H1 (cell line): ENCODE measurements at regions not wholly inside any gene's neighbourhood (a gene's known extent, or its start where the extent isn't known, plus 50 kb on each side); places are given as distances from the start of the nearest gene placed in this dataset.

Experiments
- CTCF ChIA-PET: fragments of 300-600 bp; sonication (Branson Sonifier 250); formaldehyde crosslinking; loops from one replicate; lab custom pipeline; 2021; ENCODE audit not compliant: partially characterized antibody; lab: Charles Lee
- POLR2A ChIA-PET: fragments of 300-600 bp; sonication (Branson Sonifier 250); formaldehyde crosslinking; loops from one replicate; lab custom pipeline; 2021; ENCODE audit warnings: inconsistent platforms; ENCODE audit not compliant: partially characterized antibody; lab: Charles Lee
- DNase-seq, 2 experiments: peaks; one replicate each; pipeline versions ENCODE4 v3.0.0 to v3.0.0-alpha.2; 2010 to 2022; ENCODE audit warnings: low spot score in 2 of 2, low read depth in 1 of 2, mixed read lengths in 1 of 2
- FAIRE-seq: peaks from 2 replicates; lab custom pipeline; 2011; peaks lifted over from hg19 to GRCh38; lab: Jason Lieb, UNC
- H2AFZ ChIP-seq: 2 replicates; pipeline ENCODE4 v1.8.1; 2012; ENCODE audit warnings: low read length, inconsistent platforms
- H2AK5ac ChIP-seq: 2 replicates; pipeline ENCODE4 v1.6.1; 2013; ENCODE audit warnings: low read depth, low read length
- H2BK120ac ChIP-seq: replicated peaks from 2 replicates; pipeline ENCODE3; 2013; ENCODE audit warnings: low read depth, low read length, inconsistent platforms
- H2BK12ac ChIP-seq: 2 replicates; pipeline ENCODE4 v1.6.1; 2013; ENCODE audit warnings: low read depth, low read length
- H2BK15ac ChIP-seq: 2 replicates; pipeline ENCODE4 v1.6.1; 2013; ENCODE audit warnings: low read length
- H2BK20ac ChIP-seq: 2 replicates; pipeline ENCODE4 v1.6.1; 2013; ENCODE audit warnings: low read length
- H2BK5ac ChIP-seq: 2 replicates; pipeline ENCODE4 v1.6.1; 2013; ENCODE audit warnings: low read depth, low read length
- H3K14ac ChIP-seq: 2 replicates; pipeline ENCODE4 v1.6.1; 2013; ENCODE audit warnings: inconsistent platforms; ENCODE audit not compliant: insufficient read length
- H3K18ac ChIP-seq: 2 replicates; pipeline ENCODE4 v1.6.1; 2013; ENCODE audit warnings: low read length; ENCODE audit errors: extremely low read depth
- H3K23ac ChIP-seq: 2 replicates; pipeline ENCODE4 v1.6.1; 2013; ENCODE audit warnings: inconsistent platforms; ENCODE audit not compliant: insufficient read length
- H3K23me2 ChIP-seq: 2 replicates; pipeline ENCODE4 v1.6.1; 2013; ENCODE audit warnings: low read depth, low read length
- H3K27ac ChIP-seq: 2 replicates; pipeline ENCODE4 v1.6.1; 2011; ENCODE audit warnings: low read depth, low read length, inconsistent platforms
- H3K27me3 ChIP-seq, 4 experiments: replicated peaks in 1 of 4; 1 replicate in 1 of 4; 2 replicates in 3 of 4; pipeline versions ENCODE4 v1.6.1 to v1.8.1; 2011 to 2013; ENCODE audit warnings: low read length in 3 of 4, mild to moderate bottlenecking in 3 of 4, inconsistent platforms in 2 of 4, mixed read lengths in 2 of 4, moderate library complexity in 1 of 4; ENCODE audit not compliant: control insufficient read depth in 3 of 4, insufficient read depth in 3 of 4; ENCODE audit errors: extremely low read depth in 1 of 4
- H3K36me3 ChIP-seq, 4 experiments: 2 replicates each; pipeline versions ENCODE4 v1.6.1 to v1.8.1; 2011 to 2013; ENCODE audit warnings: mild to moderate bottlenecking in 4 of 4, low read length in 3 of 4, moderate library complexity in 2 of 4, control low read depth in 1 of 4, inconsistent platforms in 1 of 4; ENCODE audit not compliant: insufficient read depth in 4 of 4, control insufficient read depth in 2 of 4
- H3K4ac ChIP-seq: replicated peaks from 2 replicates; pipeline ENCODE3; 2013; ENCODE audit warnings: low read length, low read depth, mixed read lengths, inconsistent platforms; ENCODE audit not compliant: insufficient read length
- H3K4me1 ChIP-seq, 4 experiments: replicated peaks in 1 of 4; 1 replicate in 1 of 4; 2 replicates in 3 of 4; pipeline versions ENCODE4 v1.6.1 to v1.8.1; 2011 to 2013; ENCODE audit warnings: low read length in 3 of 4, inconsistent platforms in 2 of 4, mixed read lengths in 1 of 4; ENCODE audit not compliant: insufficient read depth in 4 of 4, control insufficient read depth in 3 of 4
- H3K4me2 ChIP-seq, 2 experiments: 2 replicates each; pipeline versions ENCODE4 v1.6.1 to v1.8.1; 2011 to 2013; ENCODE audit warnings: low read depth in 2 of 2, low read length in 2 of 2, control low read depth in 1 of 2, inconsistent platforms in 1 of 2, mild to moderate bottlenecking in 1 of 2; ENCODE audit not compliant: insufficient read depth in 1 of 2
- H3K4me3 ChIP-seq, 4 experiments: fragments of 200-600, 300-600 bp in 1 of 4; sonication (generic), shearing (Covaris generic), sonication (Bioruptor Twin) in 1 of 4; 2 replicates each; pipeline versions ENCODE4 v1.5.1 to v1.8.1; 2011 to 2016; ENCODE audit warnings: low read length in 4 of 4, low read depth in 3 of 4, control low read depth in 2 of 4, inconsistent platforms in 2 of 4, mild to moderate bottlenecking in 2 of 4, mixed read lengths in 1 of 4, moderate library complexity in 1 of 4; ENCODE audit not compliant: insufficient read depth in 2 of 4; ENCODE audit errors: extremely low read depth in 1 of 4
- H3K56ac ChIP-seq: replicated peaks from 2 replicates; pipeline ENCODE3; 2013; ENCODE audit warnings: low read depth, mild to moderate bottlenecking, mixed read lengths, low read length, inconsistent platforms; ENCODE audit not compliant: insufficient read length
- H3K79me1 ChIP-seq: 2 replicates; pipeline ENCODE4 v1.6.1; 2013; ENCODE audit warnings: low read depth, low read length, control low read depth
- H3K79me2 ChIP-seq, 2 experiments: 2 replicates each; pipeline versions ENCODE4 v1.6.1 to v1.8.1; 2012 to 2013; ENCODE audit warnings: low read length in 2 of 2, mild to moderate bottlenecking in 2 of 2, inconsistent platforms in 1 of 2; ENCODE audit not compliant: insufficient read depth in 2 of 2, control insufficient read depth in 1 of 2
- H3K9ac ChIP-seq, 4 experiments: replicated peaks in 1 of 4; 1 replicate in 1 of 4; 2 replicates in 3 of 4; pipeline versions ENCODE4 v1.6.1 to v1.8.1; 2011 to 2013; ENCODE audit warnings: low read depth in 3 of 4, low read length in 3 of 4, control low read depth in 2 of 4, mild to moderate bottlenecking in 2 of 4, moderate library complexity in 2 of 4, inconsistent platforms in 1 of 4; ENCODE audit errors: extremely low read depth in 1 of 4
- H3K9me3 ChIP-seq, 2 experiments: 2 replicates each; pipeline versions ENCODE4 v1.6.1 to v1.8.1; 2012 to 2013; ENCODE audit warnings: mild to moderate bottlenecking in 2 of 2, moderate library complexity in 2 of 2, control low read depth in 1 of 2, inconsistent platforms in 1 of 2, low read depth in 1 of 2, low read length in 1 of 2, mixed read lengths in 1 of 2; ENCODE audit not compliant: insufficient read depth in 2 of 2
- H4K20me1 ChIP-seq, 2 experiments: replicated peaks in 1 of 2; 2 replicates each; pipeline versions ENCODE3 to v1.8.1; 2011 to 2013; ENCODE audit warnings: inconsistent platforms in 2 of 2, low read length in 2 of 2, mild to moderate bottlenecking in 1 of 2; ENCODE audit not compliant: insufficient read depth in 2 of 2, control insufficient read depth in 1 of 2
- H4K5ac ChIP-seq: 2 replicates; pipeline ENCODE4 v1.6.1; 2013; ENCODE audit warnings: low read length, low read depth, mixed read lengths, inconsistent platforms; ENCODE audit not compliant: insufficient read length
- H4K8ac ChIP-seq: 2 replicates; pipeline ENCODE4 v1.8.0; 2013; ENCODE audit warnings: mild to moderate bottlenecking, moderate library complexity, low read length, inconsistent platforms; ENCODE audit not compliant: insufficient read depth; ENCODE audit errors: extremely low read depth
- H4K91ac ChIP-seq: replicated peaks from 2 replicates; pipeline ENCODE3; 2013; ENCODE audit warnings: low read length, mixed read lengths, inconsistent platforms; ENCODE audit not compliant: insufficient read length
- BACH1 ChIP-seq: IDR thresholded peaks from 2 replicates; pipeline ENCODE4 v1.6.1; 2012; ENCODE audit warnings: low read length, improper control_type of control experiment
- CHD1 ChIP-seq: IDR thresholded peaks from 2 replicates; pipeline ENCODE4 v1.6.1; 2012; ENCODE audit warnings: low read depth, low read length, improper control_type of control experiment
- JUN ChIP-seq: IDR thresholded peaks from 2 replicates; pipeline ENCODE4 v1.6.1; 2011; ENCODE audit warnings: low read depth, mild to moderate bottlenecking, improper control_type of control experiment, low read length
- KDM1A ChIP-seq: fragments of 200-600, 300-600 bp; sonication (generic); IDR thresholded peaks from 2 replicates; pipeline ENCODE4 v1.7.1; 2016; ENCODE audit warnings: mild to moderate bottlenecking, low read length, borderline replicate concordance
- KDM5A ChIP-seq: fragments of 200-600 bp; IDR thresholded peaks from 2 replicates; pipeline ENCODE4 v1.7.1; 2012; ENCODE audit warnings: mild to moderate bottlenecking, low read length, inconsistent platforms, mixed read lengths
- NANOG ChIP-seq: IDR thresholded peaks from 2 replicates; pipeline ENCODE4 v1.6.1; 2011; ENCODE audit warnings: low read length, low read depth, mild to moderate bottlenecking, inconsistent platforms; ENCODE audit not compliant: insufficient read depth, poor library complexity, severe bottlenecking
- NRF1 ChIP-seq: IDR thresholded peaks from 2 replicates; pipeline ENCODE4 v1.6.1; 2011; ENCODE audit warnings: mild to moderate bottlenecking, low read depth, low read length, improper control_type of control experiment
- RXRA ChIP-seq: IDR thresholded peaks from 2 replicates; pipeline ENCODE4 v1.6.1; 2011; ENCODE audit warnings: low read depth, mild to moderate bottlenecking, low read length, moderate library complexity; ENCODE audit not compliant: insufficient read depth
- SIRT6 ChIP-seq: IDR thresholded peaks from one replicate; pipeline ENCODE4 v1.7.1; 2012; ENCODE audit warnings: low read length, inconsistent platforms
- SUZ12 ChIP-seq: fragments of 200-600 bp; sonication (generic); IDR thresholded peaks from 2 replicates; pipeline ENCODE4 v1.6.1; 2012; ENCODE audit warnings: mild to moderate bottlenecking, inconsistent platforms, low read length, moderate library complexity, mixed read lengths
- TAF1 ChIP-seq: IDR thresholded peaks from 2 replicates; pipeline ENCODE4 v1.6.1; 2011; ENCODE audit warnings: mild to moderate bottlenecking, low read depth, low read length
- USF2 ChIP-seq: IDR thresholded peaks from 2 replicates; pipeline ENCODE4 v1.6.1; 2011; ENCODE audit warnings: low read length, improper control_type of control experiment
- WGBS, 2 experiments: shearing (Covaris generic) in 1 of 2; methylation state at CpG; one replicate each; pipeline versions ENCODE4 v1.1.6 to v1.1.7; 2013 to 2015; ENCODE audit warnings: low lambda C conversion rate in 2 of 2, mixed read lengths in 2 of 2, inconsistent platforms in 1 of 2, low coverage in 1 of 2, missing lambda C conversion rate in 1 of 2; ENCODE audit not compliant: insufficient replicate concordance in 2 of 2, insufficient coverage in 1 of 2, insufficient read length in 1 of 2; ENCODE audit errors: extremely low coverage in 1 of 2, missing lambda C conversion rate in 1 of 2; 5-methylcytosine and 5-hydroxymethylcytosine counted together

DNA sequence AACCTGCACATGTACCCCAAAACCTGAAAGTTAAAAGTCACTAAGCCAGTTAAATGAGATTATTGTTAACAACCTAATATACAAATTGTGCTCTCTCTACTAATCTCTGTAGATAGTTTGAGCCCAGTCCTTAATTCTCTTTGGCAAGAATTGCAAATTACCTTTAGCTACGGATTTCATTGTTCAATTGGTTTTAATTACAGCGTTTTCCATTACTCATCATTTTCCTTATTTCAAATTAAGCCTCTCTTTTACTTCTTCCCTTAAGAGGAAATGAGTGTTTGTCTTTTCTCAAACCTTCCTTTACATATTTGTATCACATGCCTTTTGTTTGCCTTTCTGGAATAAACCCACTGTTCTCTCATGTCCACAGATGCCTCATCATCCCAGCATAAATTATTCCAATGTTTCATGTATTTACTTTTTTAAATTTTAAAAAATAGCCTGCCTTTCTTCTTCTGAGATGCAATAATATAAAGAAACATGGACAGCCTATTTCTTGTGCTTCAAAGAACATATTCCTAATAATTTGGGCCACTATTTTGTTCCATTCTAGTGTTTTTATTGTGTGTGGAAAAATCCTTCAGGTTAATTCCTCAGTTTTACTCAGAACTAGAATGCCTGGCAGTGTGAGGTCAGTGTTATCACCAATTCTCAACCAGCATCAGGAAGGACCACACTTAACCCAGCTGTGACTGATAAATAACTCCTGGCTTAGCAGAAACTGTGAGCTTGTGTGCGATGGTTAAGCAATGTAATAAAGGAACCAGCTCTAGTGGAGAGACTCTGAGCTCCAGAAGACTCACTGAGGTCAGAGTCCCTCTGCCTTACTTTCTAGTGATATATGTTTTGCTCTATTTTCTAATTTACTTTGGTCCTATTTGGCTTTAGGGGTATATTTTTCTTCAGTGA is 600.5 kb downstream of the LTN1 start:
- Histone ChIP-seq H3K27ac (no peak overlapping the region), H3K9me3 (peaks cover 14 to 15% of the 10 kb centered on the region in 2 experiments), H4K91ac (no peak overlapping the region), H2BK15ac (no peak overlapping the region), H3K79me1 (no peaks in the 10 kb centered on the region), H2BK12ac (no peak overlapping the region), H2BK20ac (no peak overlapping the region), H2BK120ac (no peak overlapping the region), H3K56ac (no peak overlapping the region), H2BK5ac (no peak overlapping the region), H3K9ac (no peak overlapping the region), H3K27me3 (no peaks in the 10 kb centered on the region), H3K23me2 (no peaks in the 10 kb centered on the region), H3K4me2 (no peak overlapping the region), H3K4me1 (no peaks in the 10 kb centered on the region), H2AFZ (no peak overlapping the region), H3K79me2 (no peaks in the 10 kb centered on the region), H3K36me3 (0 out of 8 replicates have a peak, but pooled peaks cover 0 to 4% (median 0%) of the 10 kb centered on the region in 4 experiments), H3K4ac (no peak overlapping the region), H3K14ac (no peak overlapping the region), H2AK5ac (no peak overlapping the region), H3K18ac (no peak overlapping the region), H4K20me1 (no peaks in the 10 kb centered on the region), H4K5ac (no peak overlapping the region), H3K4me3 (no peak overlapping the region), H3K23ac (no peak overlapping the region), H4K8ac (no peak overlapping the region)
- 91% methylated on average over 3 of the region's 3 CpGs; no CpG with 5 or more reads in 1 of the 2 experiments for WGBS, 2 experiments
- CTCF ChIA-PET, result interaction anchor here (1.4 kb wide), 1 partner anchor 9 kb away, joined by 4 read pairs; no protein-coding TSS in a partner anchor
- no peak for FAIRE-seq
- POLR2A ChIA-PET, result no interaction called here
- DNase-seq, result no peak
- TF ChIP-seq NRF1 (no peak), SIRT6 (no peak), CHD1 (no peak), KDM5A (no peak), TAF1 (no peak), SUZ12 (no peak), NANOG (no peak), USF2 (no peak), RXRA (no peak), KDM1A (no peak), BACH1 (no peak), JUN (no peak)
